Astrocyte (in vitro differentiated cells and primary cell): ENCODE measurements at regions not wholly inside any gene's neighbourhood (a gene's known extent, or its start where the extent isn't known, plus 50 kb on each side); places are given as distances from the start of the nearest gene placed in this dataset.
A peak's percentile ranks its signal among the peaks of the same experiment; 100 is the strongest.

Experiments
- DNase-seq: peaks from one replicate; pipeline ENCODE4 v3.0.0-alpha.2; 2010; ENCODE audit warnings: low read depth
- FAIRE-seq: peaks from 2 replicates; lab custom pipeline; 2011; peaks lifted over from hg19 to GRCh38; lab: Jason Lieb, UNC
- H2AFZ ChIP-seq: 2 replicates; pipeline ENCODE4 v1.6.0; 2012; ENCODE audit warnings: low read depth, low read length, inconsistent platforms
- H3K27ac ChIP-seq: 2 replicates; pipeline ENCODE4 v1.5.1; 2011; ENCODE audit warnings: low read depth, low read length, inconsistent platforms
- H3K27me3 ChIP-seq: 2 replicates; pipeline ENCODE4 v1.6.0; 2011; ENCODE audit warnings: low read length, inconsistent platforms; ENCODE audit not compliant: insufficient read depth
- H3K36me3 ChIP-seq: 2 replicates; pipeline ENCODE4 v1.5.1; 2011; ENCODE audit warnings: low read length, inconsistent platforms; ENCODE audit not compliant: insufficient read depth
- H3K4me1 ChIP-seq: 2 replicates; pipeline ENCODE4 v1.5.1; 2011; ENCODE audit warnings: low read length, inconsistent platforms; ENCODE audit not compliant: insufficient read depth
- H3K4me2 ChIP-seq: 2 replicates; pipeline ENCODE4 v1.6.0; 2012; ENCODE audit warnings: low read length, inconsistent platforms
- H3K4me3 ChIP-seq: 2 replicates; pipeline ENCODE4 v1.5.1; 2011; ENCODE audit warnings: low read depth, mild to moderate bottlenecking, low read length, inconsistent platforms; ENCODE audit not compliant: insufficient read depth
- H3K79me2 ChIP-seq: 2 replicates; pipeline ENCODE4 v1.6.0; 2012; ENCODE audit warnings: mild to moderate bottlenecking, low read length, inconsistent platforms; ENCODE audit not compliant: insufficient read depth
- H3K9ac ChIP-seq: 2 replicates; pipeline ENCODE4 v1.6.0; 2012; ENCODE audit warnings: mild to moderate bottlenecking, low read length, inconsistent platforms
- H3K9me3 ChIP-seq: 2 replicates; pipeline ENCODE4 v1.5.1; 2012; ENCODE audit warnings: low read depth, mild to moderate bottlenecking, low read length, inconsistent platforms; ENCODE audit not compliant: insufficient read depth
- H4K20me1 ChIP-seq: 2 replicates; pipeline ENCODE4 v1.6.0; 2012; ENCODE audit warnings: low read length, inconsistent platforms; ENCODE audit not compliant: insufficient read depth
- H3K27ac Mint-ChIP-seq: one replicate; pipeline ENCODE4 v1.8.0; 2021; ENCODE audit warnings: mild to moderate bottlenecking, mixed read lengths; ENCODE audit not compliant: unreplicated experiment
- H3K27me3 Mint-ChIP-seq: one replicate; pipeline ENCODE4 v1.8.0; 2021; ENCODE audit warnings: low read depth, mixed read lengths; ENCODE audit not compliant: unreplicated experiment
- H3K36me3 Mint-ChIP-seq: one replicate; pipeline ENCODE4 v1.8.0; 2021; ENCODE audit warnings: low read depth, mixed read lengths; ENCODE audit not compliant: unreplicated experiment
- H3K4me1 Mint-ChIP-seq: one replicate; pipeline ENCODE4 v1.8.0; 2021; ENCODE audit warnings: low read depth, mixed read lengths; ENCODE audit not compliant: unreplicated experiment
- H3K4me3 Mint-ChIP-seq: one replicate; pipeline ENCODE4 v1.8.0; 2021; ENCODE audit warnings: mild to moderate bottlenecking, moderate library complexity, mixed read lengths; ENCODE audit not compliant: unreplicated experiment
- H3K9me3 Mint-ChIP-seq: one replicate; pipeline ENCODE4 v1.8.0; 2021; ENCODE audit warnings: mild to moderate bottlenecking, mixed read lengths; ENCODE audit not compliant: unreplicated experiment
- EZH2 ChIP-seq: IDR thresholded peaks from 2 replicates; pipeline ENCODE4 v1.6.1; 2012; ENCODE audit warnings: mild to moderate bottlenecking, low read length, inconsistent platforms; ENCODE audit not compliant: insufficient read depth
- TF ChIP-seq, protein P1 (sequence below): IDR thresholded peaks from 2 replicates; pipeline ENCODE4 v1.5.1; 2011; ENCODE audit warnings: low read depth, mild to moderate bottlenecking, inconsistent platforms, low read length, moderate library complexity; ENCODE audit not compliant: insufficient read depth

GRCh38 chr18:34608064-34608463 is 102.0 kb upstream of the DTNA start:
- TF ChIP-seq EZH2 = no peak
- TF ChIP-seq, protein P1, sequence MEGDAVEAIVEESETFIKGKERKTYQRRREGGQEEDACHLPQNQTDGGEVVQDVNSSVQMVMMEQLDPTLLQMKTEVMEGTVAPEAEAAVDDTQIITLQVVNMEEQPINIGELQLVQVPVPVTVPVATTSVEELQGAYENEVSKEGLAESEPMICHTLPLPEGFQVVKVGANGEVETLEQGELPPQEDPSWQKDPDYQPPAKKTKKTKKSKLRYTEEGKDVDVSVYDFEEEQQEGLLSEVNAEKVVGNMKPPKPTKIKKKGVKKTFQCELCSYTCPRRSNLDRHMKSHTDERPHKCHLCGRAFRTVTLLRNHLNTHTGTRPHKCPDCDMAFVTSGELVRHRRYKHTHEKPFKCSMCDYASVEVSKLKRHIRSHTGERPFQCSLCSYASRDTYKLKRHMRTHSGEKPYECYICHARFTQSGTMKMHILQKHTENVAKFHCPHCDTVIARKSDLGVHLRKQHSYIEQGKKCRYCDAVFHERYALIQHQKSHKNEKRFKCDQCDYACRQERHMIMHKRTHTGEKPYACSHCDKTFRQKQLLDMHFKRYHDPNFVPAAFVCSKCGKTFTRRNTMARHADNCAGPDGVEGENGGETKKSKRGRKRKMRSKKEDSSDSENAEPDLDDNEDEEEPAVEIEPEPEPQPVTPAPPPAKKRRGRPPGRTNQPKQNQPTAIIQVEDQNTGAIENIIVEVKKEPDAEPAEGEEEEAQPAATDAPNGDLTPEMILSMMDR = no peak
- Histone ChIP-seq H3K27me3 (no peaks in the 10 kb centered on the region), H3K36me3 (no peaks in the 10 kb centered on the region), H3K9ac (no peak overlapping the region), H3K4me3 (no peak overlapping the region), H3K4me1 (peaks cover 4% of the 10 kb centered on the region), H3K79me2 (no peaks in the 10 kb centered on the region), H3K27ac (no peak overlapping the region), H4K20me1 (no peaks in the 10 kb centered on the region), H2AFZ (no peak overlapping the region), H3K9me3 (no peaks in the 10 kb centered on the region), H3K4me2 (no peak overlapping the region)
- H3K27me3 Mint-ChIP-seq = no peaks in the 10 kb centered on the region
- H3K9me3 Mint-ChIP-seq = no peaks in the 10 kb centered on the region
- FAIRE-seq (no peak), DNase-seq (no peak)
- H3K4me3 Mint-ChIP-seq = no peak overlapping the region
- peaks cover 5% of the 10 kb centered on the region for H3K4me1 Mint-ChIP-seq
- H3K36me3 Mint-ChIP-seq = no peaks in the 10 kb centered on the region
- H3K27ac Mint-ChIP-seq = no peak overlapping the region

DNA sequence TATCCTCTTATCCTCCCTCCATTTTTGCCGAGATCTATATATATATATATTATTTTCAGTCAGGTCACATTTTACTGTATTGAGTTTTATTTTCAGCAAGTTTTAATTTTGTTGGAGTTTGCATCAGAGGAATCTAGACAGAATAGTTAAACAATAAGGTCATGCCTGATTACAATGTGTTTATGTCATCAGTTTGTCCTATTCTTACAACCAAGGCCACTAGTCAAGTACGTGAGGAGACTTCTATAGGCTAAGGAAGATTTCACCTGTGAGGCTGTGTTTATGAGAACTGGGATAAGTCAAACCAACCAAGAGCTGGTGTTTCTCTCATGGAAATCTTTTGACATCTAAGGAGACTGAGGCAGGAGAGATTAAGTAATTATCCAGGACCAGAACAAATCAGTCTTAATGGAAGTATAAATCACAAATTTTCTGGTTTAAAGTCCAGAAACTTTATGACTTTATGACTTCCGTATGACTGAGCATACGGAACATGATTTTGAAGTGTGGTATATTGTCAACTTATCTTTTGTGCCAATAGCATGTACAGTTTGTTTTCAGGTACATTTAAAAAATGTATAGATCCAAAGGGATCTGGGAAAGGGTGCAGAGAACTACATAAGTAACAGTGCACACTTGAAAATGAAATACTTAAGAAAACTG is 100.0 kb upstream of the DTNA start:
- no peaks in the 10 kb centered on the region for H4K20me1 ChIP-seq
- no peak overlapping the region for H3K4me2 ChIP-seq
- no peaks in the 10 kb centered on the region for H3K27me3 ChIP-seq
- Mint-ChIP-seq H3K27me3 (no peaks in the 10 kb centered on the region), H3K9me3 (no peaks in the 10 kb centered on the region), H3K4me1 (peaks cover 5% of the 10 kb centered on the region), H3K27ac (no peak overlapping the region), H3K4me3 (no peak overlapping the region), H3K36me3 (no peaks in the 10 kb centered on the region)
- H2AFZ ChIP-seq = no peak overlapping the region
- H3K4me3 ChIP-seq = no peak overlapping the region
- TF ChIP-seq EZH2 = no peak
- TF ChIP-seq, protein P1 = no peak
- H3K4me1 ChIP-seq = peaks cover 4% of the 10 kb centered on the region
- no peaks in the 10 kb centered on the region for H3K79me2 ChIP-seq
- DNase-seq = peak; percentile 3
- FAIRE-seq = no peak
- no peaks in the 10 kb centered on the region for H3K36me3 ChIP-seq
- H3K27ac ChIP-seq = no peak overlapping the region
- no peak overlapping the region for H3K9ac ChIP-seq
- H3K9me3 ChIP-seq = no peaks in the 10 kb centered on the region

GRCh38 chr18:34611904-34612303 is 98.2 kb upstream of the DTNA start:
- Histone ChIP-seq H3K4me2 (no peak overlapping the region), H3K9ac (no peak overlapping the region), H3K27ac (no peak overlapping the region), H4K20me1 (no peaks in the 10 kb centered on the region), H3K4me3 (no peak overlapping the region), H3K4me1 (no peaks in the 10 kb centered on the region), H3K36me3 (no peaks in the 10 kb centered on the region), H3K9me3 (no peaks in the 10 kb centered on the region), H2AFZ (no peak overlapping the region), H3K79me2 (no peaks in the 10 kb centered on the region), H3K27me3 (no peaks in the 10 kb centered on the region)
- H3K27ac Mint-ChIP-seq = no peak overlapping the region
- H3K27me3 Mint-ChIP-seq = no peaks in the 10 kb centered on the region
- no peak for FAIRE-seq
- TF ChIP-seq, protein P1 = no peak
- no peak for TF ChIP-seq EZH2
- DNase-seq = no peak
- H3K4me3 Mint-ChIP-seq = no peak overlapping the region
- peaks cover 6% of the 10 kb centered on the region for H3K9me3 Mint-ChIP-seq
- no peaks in the 10 kb centered on the region for H3K36me3 Mint-ChIP-seq
- H3K4me1 Mint-ChIP-seq = peaks cover 5% of the 10 kb centered on the region
